NB4 (cell line): ENCODE measurements at regions not wholly inside any gene's neighbourhood (a gene's known extent, or its start where the extent isn't known, plus 50 kb on each side); places are given as distances from the start of the nearest gene placed in this dataset.

ENCODE experiments used
- DNase-seq: peaks from one replicate; pipeline ENCODE4 v3.0.0; 2010; ENCODE audit warnings: low read depth
- H3K4me3 ChIP-seq: one replicate; pipeline ENCODE4 v1.5.1; 2011; ENCODE audit warnings: mild to moderate bottlenecking, low read depth, low read length, moderate library complexity
- CTCF ChIP-seq: IDR thresholded peaks from one replicate; pipeline ENCODE4 v1.5.1; 2012; ENCODE audit warnings: low read depth, low read length
- MAX ChIP-seq: IDR thresholded peaks from 2 replicates; pipeline ENCODE4 v1.6.1; 2011; ENCODE audit warnings: low read depth, low read length
- MYC ChIP-seq: IDR thresholded peaks from 2 replicates; pipeline ENCODE4 v1.6.1; 2011; ENCODE audit warnings: low read depth, low read length
- POLR2A ChIP-seq: IDR thresholded peaks from 2 replicates; pipeline ENCODE4 v1.6.1; 2011; ENCODE audit warnings: mild to moderate bottlenecking; ENCODE audit not compliant: insufficient read length; ENCODE audit errors: extremely low read depth

- H3K4me3 ChIP-seq = no peak overlapping the region
- no peak for DNase-seq
- no peak for TF ChIP-seq MAX
- TF ChIP-seq CTCF = no peak
- TF ChIP-seq MYC = no peak
- TF ChIP-seq POLR2A = no peak
Measured at GRCh38 chr11:22472306-22472705, 134.1 kb downstream of the SLC17A6 start.

- no peak for TF ChIP-seq CTCF
- no peak for DNase-seq
- H3K4me3 ChIP-seq = no peak overlapping the region
Measured at GRCh38 chr11:22471385-22471784, 133.2 kb downstream of the SLC17A6 start.

GRCh38 chr11:22467741-22468140 lies 129.6 kb downstream of the SLC17A6 start:
- no peak for DNase-seq
- no peak overlapping the region for H3K4me3 ChIP-seq
- TF ChIP-seq MYC (no peak), CTCF (no peak), MAX (no peak), POLR2A (no peak)

GRCh38 chr11:22467248-22467647 lies 129.1 kb downstream of the SLC17A6 start:
- TF ChIP-seq CTCF (no peak), MYC (no peak), POLR2A (no peak)
- no peak for DNase-seq
- no peak overlapping the region for H3K4me3 ChIP-seq

GRCh38 chr11:22466809-22467208 lies 128.6 kb downstream of the SLC17A6 start:
- no peak overlapping the region for H3K4me3 ChIP-seq
- no peak for DNase-seq
- TF ChIP-seq MAX = no peak

GRCh38 chr11:22466351-22466750 lies 128.2 kb downstream of the SLC17A6 start:
- H3K4me3 ChIP-seq = no peak overlapping the region
- no peak for DNase-seq
- no peak for TF ChIP-seq MAX
- TF ChIP-seq MYC = no peak
- no peak for TF ChIP-seq CTCF
- no peak for TF ChIP-seq POLR2A

GRCh38 chr11:22465620-22466019 lies 127.4 kb downstream of the SLC17A6 start:
- no peak overlapping the region for H3K4me3 ChIP-seq
- DNase-seq = no peak
- TF ChIP-seq CTCF (no peak), MYC (no peak), MAX (no peak), POLR2A (no peak)
